GM21515 (cell line): ENCODE measurements at regions not wholly inside any gene's neighbourhood (a gene's known extent, or its start where the extent isn't known, plus 50 kb on each side); places are given as distances from the start of the nearest gene placed in this dataset.
"Not testable (repeated sequence)": the region's sequence is repeated elsewhere in the genome, so short reads cannot be mapped to it uniquely, and the experiment has no call there.

Experiments used
- ATAC-seq: cut with Tn5 transposase; IDR thresholded peaks from one replicate; pipeline ENCODE4 v1.9.1; 2021; ENCODE audit not compliant: unreplicated experiment

DNA sequence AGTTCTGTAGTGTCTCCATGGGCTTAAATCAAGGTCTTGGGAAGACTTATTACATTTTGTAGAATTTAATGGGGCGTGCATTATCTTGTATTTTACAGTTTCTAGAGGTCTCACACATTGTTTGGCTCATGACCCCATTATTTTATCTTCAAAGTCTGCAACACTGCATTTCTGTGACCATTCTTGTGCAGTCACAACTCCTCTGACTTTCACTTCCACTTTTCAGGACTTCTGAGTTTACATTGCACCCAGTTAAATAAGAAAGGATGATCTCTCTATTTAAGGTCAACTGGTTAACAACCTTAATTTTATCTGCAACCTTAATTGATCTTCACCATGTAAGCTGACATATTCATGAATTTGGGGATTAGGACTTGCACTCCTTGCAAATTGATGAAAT lies 1186.6 kb downstream of the MRPL39 start:
- ATAC-seq = peak; percentile 74

DNA sequence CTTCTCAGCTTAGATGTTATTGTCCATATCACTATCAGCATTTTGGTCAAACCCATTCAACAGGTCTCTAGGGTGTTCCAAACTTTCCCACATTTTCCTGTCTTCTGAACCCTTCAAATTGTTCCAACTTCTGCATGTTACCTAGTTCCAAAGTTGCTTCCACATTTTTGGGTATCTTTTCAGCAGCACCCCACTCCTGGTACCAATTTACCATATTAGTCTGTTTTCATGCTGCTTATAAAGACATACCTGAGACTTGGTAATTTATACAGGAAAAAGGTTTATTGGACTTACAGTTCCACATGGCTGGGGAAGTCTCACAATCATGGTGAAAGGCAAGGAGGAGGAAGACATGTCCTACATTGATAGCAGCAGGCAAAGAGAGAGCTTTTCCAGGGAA lies 1187.6 kb downstream of the MRPL39 start:
- not testable (repeated sequence) for ATAC-seq

DNA sequence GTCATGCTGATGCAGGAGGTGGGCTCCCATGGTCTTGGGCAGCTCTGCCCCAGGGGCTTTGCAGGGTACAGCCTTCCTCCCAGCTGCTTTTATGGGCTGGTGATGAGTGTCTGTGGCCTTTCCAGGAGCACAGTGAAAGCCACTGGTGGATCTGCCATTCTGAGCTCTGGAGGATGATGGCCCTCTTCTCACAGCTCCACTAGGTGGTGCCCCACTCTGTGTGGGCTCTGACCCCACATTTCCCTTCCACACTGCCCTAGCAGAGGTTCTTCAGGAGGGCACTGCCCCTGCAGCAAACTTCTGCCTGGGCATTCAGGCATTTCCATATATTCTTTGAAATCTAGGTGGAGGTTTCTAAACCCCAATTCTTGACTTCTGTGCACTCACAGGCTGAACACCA lies 1188.6 kb downstream of the MRPL39 start:
- no peak for ATAC-seq

DNA sequence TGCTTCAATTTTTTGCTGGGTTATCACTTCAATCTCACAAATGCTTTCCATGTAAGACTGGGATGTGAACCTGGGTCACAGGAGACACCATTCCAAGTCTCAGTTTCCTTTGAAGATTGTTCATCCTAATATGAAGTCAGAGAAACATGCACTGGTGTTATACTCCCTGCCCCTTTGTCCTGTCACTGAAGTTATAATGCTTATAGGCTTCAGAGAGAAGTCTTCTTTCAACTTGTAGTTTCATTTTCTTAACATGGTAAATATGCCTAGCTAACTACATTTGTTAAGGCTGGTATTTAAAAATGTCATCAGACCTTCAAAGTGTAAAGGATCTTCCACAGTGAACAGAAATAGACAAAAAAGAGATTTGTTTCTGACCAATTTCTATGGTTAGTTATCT lies 1195.9 kb downstream of the MRPL39 start:
- no peak for ATAC-seq

DNA sequence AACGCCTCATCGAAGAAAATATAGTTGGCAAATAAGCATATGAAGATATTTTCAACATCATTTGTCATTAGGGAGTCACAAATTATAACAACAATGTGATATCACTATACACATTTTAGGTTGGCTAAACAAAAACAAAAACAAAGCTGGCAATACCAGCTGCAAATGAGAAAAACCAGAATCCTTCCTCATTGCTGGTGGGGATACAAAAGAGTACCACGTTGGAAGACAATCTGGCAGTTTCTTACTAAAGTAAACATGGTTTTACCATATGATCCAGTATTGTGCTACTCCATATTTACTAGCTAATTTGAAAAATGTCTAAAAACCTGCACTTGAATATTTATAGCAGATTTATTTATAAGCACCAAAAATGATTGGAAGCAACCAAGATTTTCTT lies 1204.1 kb downstream of the MRPL39 start:
- no peak for ATAC-seq

DNA sequence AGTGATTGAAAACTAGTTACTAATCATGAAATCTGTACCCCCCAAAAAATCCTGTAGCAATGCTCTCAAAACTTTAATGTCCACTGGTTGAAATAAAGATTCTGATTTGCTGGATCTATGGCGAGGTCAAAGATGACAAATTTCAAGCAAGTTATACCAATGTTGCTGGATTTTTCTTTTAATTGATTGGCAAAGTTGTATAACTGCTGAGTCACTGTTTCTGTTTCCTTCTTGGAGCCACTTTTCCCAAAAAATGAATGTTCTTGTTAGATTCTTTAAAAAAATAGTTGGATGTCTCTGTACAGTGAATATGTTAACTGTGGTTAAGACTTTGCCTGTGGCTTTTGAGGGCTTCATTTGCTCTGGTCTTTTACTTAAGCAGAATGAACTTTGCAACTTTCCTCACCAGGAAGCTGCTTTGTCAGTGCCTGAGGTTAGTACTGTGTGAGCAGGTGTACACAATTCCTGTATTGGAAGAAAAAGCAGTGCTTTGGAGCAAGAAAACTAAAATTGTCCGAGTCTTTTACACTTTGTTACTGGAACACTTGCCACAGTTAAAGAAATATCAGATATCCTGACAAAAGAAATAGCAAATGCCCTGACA lies 1211.9 kb downstream of the MRPL39 start:
- no peak for ATAC-seq

DNA sequence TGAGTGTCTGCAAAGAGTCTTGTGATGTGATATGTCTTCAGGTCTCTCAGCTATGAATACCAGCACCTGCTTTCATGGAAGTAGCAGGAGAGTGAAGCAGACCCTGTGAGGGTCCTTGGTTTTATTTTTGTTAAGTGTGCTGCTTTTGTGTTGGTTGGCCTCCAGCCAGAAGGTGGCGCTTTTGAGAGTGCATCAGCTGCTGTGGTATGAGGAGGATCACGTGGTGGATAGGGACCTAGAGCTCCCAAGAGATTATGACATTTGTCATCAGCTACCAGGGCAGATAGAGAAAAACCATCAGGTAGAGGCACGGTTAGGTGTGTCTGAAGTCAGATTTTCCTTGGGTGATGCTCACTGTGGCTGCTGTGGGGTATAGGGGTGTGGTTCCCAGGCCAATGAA lies 1232.1 kb downstream of the MRPL39 start:
- ATAC-seq = no peak

DNA sequence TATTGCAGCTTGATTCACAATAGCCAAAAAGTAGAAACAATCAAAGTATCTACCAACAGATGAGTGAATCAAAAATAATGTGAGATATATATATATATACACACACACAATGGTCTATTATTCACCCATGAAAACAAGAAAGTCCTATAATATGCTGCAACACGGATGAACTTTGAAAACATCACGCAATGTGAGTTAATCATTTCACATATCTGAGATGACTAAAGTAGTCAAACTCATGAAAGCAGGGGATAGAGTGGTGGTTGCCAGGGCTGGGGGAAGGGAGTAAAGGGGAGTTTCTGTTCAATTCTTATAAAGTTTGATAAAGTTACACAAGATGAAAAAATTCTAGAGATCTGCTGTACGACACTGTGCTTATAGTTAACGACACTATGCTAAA lies 1234.8 kb downstream of the MRPL39 start:
- ATAC-seq = no peak

DNA sequence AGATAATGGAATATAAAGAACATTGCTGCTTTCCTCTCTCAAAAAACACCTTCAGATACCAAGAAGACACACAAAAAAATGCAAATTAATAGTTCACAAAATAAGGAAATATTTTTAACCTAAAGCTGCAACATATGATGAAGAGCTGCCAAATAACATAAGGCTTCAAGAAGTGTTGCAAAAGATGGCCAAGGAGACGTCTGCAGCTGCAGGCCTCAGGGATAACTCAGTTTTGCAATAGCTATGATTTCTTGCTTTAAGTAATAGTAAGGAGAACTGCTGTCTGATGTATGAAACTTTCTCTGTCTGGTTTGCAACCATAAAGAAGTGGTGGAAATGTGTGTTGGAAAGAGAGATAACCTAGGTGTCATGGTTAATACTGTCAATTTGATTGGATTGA lies 1237.5 kb downstream of the MRPL39 start:
- no peak for ATAC-seq

DNA sequence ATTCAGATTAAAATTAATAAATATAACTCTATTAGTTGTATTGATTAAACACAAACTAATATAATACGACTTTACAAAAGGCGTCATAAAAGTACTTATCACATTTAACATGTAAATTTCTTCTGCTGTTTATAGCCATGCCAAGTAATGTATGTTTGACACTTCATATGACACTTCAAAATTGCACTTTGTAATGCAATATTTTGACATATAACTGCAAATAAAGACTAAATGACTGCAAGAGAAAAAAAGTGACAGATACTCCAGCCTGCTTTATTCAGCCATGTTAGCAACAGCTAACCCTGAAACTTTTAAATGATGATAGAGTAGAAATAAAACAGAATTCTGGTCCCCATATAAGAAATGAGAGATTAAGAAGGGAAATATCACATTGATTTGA lies 1238.0 kb downstream of the MRPL39 start:
- ATAC-seq = no peak

DNA sequence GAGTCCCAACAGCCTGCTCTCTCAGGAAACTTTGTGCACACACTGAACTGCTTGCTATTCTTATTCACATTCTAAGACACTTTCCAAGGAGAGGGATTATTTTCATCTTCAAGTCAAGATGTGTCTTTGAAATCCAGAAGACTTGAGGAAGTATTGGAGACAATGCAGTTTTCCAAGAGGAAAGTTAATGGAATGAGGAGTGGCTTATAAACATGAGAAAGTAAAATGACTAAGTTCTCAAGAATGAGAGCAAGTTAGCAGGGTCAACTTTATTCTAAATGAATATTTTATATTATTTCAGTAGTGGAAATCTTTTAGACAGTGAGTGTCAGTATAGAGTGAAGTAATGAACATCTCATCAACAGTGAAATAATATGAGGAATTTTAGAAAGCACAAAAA lies 1239.3 kb downstream of the MRPL39 start:
- ATAC-seq = no peak

DNA sequence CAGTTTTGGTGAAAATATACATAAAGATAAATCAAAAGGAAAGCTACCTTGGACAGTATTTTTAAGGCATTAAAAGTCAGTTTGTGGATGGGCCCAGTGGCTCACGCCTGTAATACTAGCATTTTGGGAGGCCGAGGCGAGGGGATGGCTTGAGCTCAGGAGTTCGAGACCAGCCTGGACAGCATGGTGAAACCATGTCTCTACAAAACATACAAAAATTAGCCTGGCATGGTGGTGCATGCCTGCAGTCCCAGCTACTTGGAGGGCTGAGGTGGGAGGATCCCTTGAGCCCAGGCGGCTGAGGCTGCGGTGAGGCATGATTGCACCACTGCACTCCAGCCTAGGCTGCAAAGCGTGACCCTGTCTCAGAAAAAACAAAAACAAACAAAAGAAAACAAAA lies 1253.8 kb downstream of the MRPL39 start:
- no peak for ATAC-seq

DNA sequence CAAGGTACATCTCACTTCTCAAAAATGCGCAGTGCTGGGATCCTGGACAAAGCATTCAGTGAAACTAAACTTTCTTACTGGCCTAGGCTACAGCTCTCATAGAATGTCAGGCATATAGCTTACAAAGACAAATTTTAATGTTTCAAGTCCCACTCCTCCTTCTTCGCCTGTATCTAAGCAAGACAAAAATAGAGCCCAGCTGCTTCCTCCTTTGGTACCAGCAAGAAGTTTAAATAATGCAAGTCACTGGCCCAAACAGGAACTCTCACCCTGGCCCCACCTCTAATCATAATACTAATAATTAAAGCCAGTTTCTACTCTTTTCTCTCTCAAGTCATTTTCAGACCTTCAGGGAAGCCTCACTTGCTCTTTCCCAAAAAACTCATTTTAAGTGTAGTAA lies 1267.9 kb downstream of the MRPL39 start:
- ATAC-seq = no peak

DNA sequence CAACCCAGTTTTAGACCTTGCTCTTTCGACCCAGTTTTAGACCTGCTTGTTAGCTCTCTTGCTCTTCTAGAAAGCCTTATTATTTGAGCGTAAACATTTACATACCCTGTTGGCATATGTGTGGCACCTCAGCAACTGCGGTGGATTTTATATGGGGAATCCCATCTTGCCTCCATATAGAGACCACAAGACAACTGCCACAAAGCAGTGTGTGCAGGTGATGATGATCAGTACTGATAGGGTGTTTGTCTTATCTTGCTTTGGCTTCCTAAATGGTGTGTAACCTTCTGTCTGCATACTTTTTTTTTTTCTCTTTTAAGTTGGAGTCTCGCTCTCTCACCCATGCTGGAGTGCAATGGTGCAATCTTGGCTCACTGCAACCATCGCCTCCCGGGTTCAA lies 1270.8 kb downstream of the MRPL39 start:
- no peak for ATAC-seq

DNA sequence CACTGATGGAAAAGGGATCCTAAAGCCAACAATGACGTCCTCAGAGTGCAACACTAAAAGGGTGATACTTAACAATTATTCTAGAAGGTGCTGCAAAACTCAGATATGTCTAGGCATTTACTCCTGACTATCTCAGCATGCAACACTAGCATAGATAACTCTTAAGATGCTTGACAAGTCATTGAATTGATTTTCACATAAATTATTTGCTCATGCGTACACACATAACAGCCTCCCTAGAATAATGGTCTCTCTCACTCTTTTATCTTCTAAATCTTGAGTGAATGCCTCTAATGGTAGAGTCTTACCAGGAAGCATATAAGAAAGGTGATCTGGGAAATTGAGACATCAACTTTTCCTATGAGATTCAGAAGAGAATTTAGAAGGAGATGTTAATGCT lies 1283.7 kb downstream of the MRPL39 start:
- ATAC-seq = no peak

DNA sequence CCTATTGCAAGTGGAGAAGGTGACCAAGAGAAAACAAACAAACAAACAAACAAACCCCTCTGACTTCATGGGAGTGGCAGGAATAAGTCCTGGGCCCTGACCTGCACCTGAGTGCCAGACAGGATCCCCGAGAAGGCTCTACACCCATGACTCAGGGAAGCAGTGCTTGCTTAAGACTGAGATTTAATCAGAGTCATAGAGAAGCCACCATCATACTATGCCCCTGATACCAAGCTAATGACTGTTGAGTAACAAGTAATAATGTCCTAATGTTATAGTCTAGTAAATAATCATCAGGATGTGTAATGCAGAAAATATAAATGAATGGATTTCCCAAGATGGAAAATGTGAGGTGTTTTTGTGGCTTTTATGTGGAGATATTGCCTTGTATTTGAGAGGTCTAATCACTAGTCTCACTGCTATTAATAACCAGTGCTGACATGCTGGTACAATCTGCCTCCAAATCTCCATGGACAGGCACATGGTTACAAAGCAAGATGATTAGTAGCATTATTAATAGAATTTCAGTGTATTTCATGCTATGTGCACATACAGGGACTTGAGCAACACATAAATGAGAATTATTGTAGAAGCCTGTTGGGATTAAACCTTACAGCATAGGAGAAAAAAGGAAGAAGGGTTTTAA lies 1290.9 kb downstream of the MRPL39 start:
- ATAC-seq = no peak

DNA sequence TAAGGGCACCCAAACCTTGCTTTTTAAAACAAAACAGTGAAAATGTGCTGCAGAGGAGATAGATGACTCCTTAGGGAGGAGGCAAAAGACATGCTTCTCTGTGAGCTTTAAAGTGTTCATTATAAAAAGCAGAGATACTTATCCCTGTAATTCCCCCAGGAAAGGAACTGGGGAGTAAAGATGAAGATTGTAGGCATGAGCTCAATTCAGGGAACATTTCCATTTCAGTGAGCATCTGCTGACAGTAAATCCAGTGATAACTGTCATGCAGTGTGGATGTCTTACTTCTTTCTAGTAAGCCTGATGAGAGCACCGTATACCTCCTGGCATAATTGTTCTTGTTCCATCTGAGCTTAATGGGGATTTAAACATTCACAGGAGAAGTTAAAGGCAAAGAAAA lies 1296.5 kb downstream of the MRPL39 start:
- ATAC-seq = no peak

DNA sequence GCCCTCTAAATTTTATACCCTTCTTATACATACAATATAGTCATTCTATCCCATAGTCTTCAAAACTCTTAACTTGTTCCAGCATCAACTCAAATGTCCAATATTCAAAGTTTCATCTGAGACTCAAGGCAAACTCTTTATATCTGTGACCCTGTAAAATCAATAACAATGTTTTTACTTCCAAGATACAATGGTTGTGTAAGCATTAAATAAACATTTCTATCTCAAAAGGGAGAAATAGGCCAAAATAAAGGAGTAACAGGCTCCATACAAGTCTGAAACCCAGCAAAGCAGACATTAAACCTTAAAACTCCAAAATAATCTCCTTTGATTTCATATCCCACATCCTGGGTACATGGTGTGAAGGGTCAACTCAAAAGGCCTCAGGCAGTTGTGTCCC lies 1299.1 kb downstream of the MRPL39 start:
- ATAC-seq = no peak

DNA sequence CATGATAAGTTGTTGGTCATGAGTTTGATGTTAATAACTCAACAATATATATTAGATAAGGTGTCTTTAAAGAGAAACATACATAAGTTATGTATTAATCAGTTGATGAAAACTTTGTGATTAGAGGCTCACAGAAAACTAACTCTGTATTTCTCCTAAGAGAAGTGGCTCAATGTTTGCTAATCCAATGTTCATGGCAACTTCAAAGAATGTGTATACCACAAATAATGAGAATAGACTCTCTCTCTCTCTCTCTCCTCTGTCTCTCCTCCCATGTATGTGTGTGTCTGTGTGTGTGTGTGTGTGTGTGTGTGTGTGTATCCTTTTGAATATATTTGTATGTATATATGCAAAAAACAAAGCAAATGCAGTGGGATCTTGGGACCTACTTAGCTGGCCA lies 1304.9 kb downstream of the MRPL39 start:
- no peak for ATAC-seq

DNA sequence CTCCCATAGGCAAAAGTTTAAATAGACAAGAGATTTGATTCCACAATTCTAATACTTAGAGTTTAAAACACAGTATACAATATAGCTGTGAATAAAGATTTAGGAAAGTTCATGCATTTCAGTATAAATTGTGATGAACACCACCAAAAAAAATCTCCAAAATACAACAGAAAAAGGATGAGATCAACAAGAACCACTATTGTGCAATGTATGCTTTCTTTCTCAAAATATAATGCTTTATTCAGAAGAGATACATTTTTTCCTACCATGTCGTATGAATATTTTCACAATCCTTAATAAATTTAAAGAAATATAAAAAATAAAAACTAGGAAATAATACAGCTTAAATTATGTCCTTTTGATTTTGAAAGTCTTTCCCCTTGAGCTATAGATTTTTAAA lies 1309.2 kb downstream of the MRPL39 start:
- no peak for ATAC-seq

DNA sequence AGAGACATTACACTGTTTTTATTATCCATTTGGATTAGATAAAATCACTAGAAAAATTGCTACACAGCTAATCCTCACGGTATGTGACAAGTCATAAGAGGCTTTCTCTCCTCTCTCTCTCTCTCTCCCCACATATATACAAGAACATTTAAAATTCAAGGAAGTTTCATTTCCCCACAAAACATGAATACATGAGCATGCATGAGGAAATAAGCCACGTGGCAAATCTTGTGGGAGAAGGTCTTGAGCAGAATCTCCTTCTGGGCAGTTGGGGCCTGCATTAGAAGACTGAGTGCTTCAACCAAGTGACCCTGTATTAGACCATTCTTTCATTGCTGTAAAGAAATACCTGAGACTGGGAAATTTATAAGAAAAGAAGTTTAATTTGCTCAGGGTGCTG lies 1313.1 kb downstream of the MRPL39 start:
- ATAC-seq = no peak

DNA sequence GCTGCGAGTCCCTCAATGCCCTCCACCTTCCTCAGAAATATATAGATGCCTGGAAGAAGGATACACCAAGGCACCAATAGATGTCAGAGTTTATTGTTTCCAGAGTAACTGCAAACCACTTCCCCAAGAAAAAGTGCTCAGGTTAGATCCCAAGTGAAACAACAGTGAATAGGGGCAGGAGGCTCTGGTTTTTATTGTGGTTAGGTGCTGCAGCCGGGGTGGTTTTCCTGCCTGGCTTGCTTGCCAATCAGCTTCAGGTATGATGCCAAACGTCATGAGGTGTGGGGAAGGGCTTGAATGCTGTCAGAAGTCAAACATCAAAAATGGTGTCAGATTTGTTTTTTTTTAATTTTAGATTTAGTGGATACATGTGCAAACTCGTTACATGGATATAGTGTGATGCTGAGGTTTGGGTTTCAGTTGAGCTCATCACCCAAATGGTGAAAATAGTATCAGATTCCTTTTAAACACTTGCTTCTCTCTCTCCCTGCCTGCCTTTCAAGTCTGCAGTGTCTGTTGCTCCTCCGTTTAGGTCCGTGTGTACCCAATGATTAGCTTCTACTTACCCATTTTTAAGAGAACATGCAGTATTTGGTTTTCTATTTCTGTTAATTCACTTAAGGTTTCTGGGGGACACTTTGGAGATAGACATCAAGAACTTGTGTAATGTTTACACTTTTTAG lies 1317.0 kb downstream of the MRPL39 start:
- ATAC-seq = no peak

DNA sequence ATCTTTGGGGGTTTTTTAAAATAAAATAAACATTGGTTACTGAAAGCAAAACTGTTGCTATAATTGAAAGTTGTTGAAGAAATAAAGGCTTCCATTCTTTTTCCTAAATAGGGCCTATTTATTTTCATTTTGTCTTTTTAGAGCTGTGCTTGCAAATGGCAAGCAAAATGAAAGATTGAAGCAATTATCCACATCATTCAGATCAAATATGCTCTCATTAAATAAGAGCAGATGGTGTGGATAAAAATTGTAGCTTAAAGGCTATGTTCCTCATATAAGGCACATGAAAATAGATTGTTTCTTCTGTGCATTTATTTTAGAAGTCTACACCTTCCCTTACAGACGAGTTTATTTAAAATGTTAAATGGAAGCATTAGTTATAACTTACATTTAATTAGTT lies 1317.7 kb downstream of the MRPL39 start:
- no peak for ATAC-seq
